CD14-positive monocyte (primary cell): ENCODE measurements at regions not wholly inside any gene's neighbourhood (a gene's known extent, or its start where the extent isn't known, plus 50 kb on each side); places are given as distances from the start of the nearest gene placed in this dataset.

ENCODE experiments used
- DNase-seq, 3 donors: peaks; one replicate each; pipeline ENCODE4 v3.0.0-alpha.2; 2011 to 2022
- H2AFZ ChIP-seq: 2 replicates; pipeline ENCODE4 v1.6.0; 2012; ENCODE audit warnings: mild to moderate bottlenecking, low read depth, low read length, inconsistent platforms; ENCODE audit not compliant: insufficient read depth, poor library complexity, severe bottlenecking
- H3K27ac ChIP-seq, 2 donors: 1 replicate in 1 of 2; 2 replicates in 1 of 2; pipeline ENCODE4 v1.5.1; 2012 to 2013; ENCODE audit warnings: low read length in 2 of 2, control low read depth in 1 of 2, inconsistent platforms in 1 of 2, low read depth in 1 of 2, mild to moderate bottlenecking in 1 of 2
- H3K27me3 ChIP-seq, 2 donors: one replicate each; pipeline versions ENCODE4 v1.6.0 to v1.6.1; 2011 to 2013; ENCODE audit warnings: low read length in 2 of 2; ENCODE audit not compliant: control insufficient read depth in 2 of 2, insufficient read depth in 2 of 2
- H3K36me3 ChIP-seq, 2 donors: replicated peaks in 1 of 2; 1 replicate in 1 of 2; 2 replicates in 1 of 2; pipeline versions ENCODE4 v1.5.1 to v1.6.1; 2012 to 2013; ENCODE audit warnings: low read length in 2 of 2, control low read depth in 1 of 2, inconsistent platforms in 1 of 2, mild to moderate bottlenecking in 1 of 2; ENCODE audit not compliant: insufficient read depth in 2 of 2, control insufficient read depth in 1 of 2
- H3K4me1 ChIP-seq, 2 donors: 1 replicate in 1 of 2; 2 replicates in 1 of 2; pipeline versions ENCODE4 v1.5.1 to v1.6.1; 2012 to 2013; ENCODE audit warnings: low read length in 2 of 2, control low read depth in 1 of 2, inconsistent platforms in 1 of 2, mild to moderate bottlenecking in 1 of 2, moderate library complexity in 1 of 2; ENCODE audit not compliant: insufficient read depth in 2 of 2, control insufficient read depth in 1 of 2
- H3K4me2 ChIP-seq: replicated peaks from 2 replicates; pipeline ENCODE3; 2012; ENCODE audit warnings: low read length, moderate library complexity, mild to moderate bottlenecking; ENCODE audit not compliant: poor library complexity, severe bottlenecking; ENCODE audit errors: extremely low read depth
- H3K4me3 ChIP-seq, 3 experiments: fragments of 200-600 bp in 1 of 3; sonication (generic) in 1 of 3; replicated peaks in 1 of 3; 1 replicate in 2 of 3; 2 replicates in 1 of 3; pipeline ENCODE4 v1.5.1; 2011 to 2013; ENCODE audit warnings: low read length in 3 of 3, mild to moderate bottlenecking in 3 of 3, control low read depth in 2 of 3, low read depth in 2 of 3, inconsistent platforms in 1 of 3, moderate library complexity in 1 of 3
- H3K79me2 ChIP-seq: 2 replicates; pipeline ENCODE4 v1.6.0; 2012; ENCODE audit warnings: mild to moderate bottlenecking, control low read depth, inconsistent platforms, low read length, moderate library complexity; ENCODE audit not compliant: insufficient read depth
- H3K9ac ChIP-seq: 2 replicates; pipeline ENCODE4 v1.6.0; 2017; ENCODE audit warnings: low read length, mild to moderate bottlenecking; ENCODE audit not compliant: insufficient read depth, poor library complexity, severe bottlenecking
- H3K9me3 ChIP-seq, 2 donors: replicated peaks in 1 of 2; 1 replicate in 1 of 2; 2 replicates in 1 of 2; pipeline versions ENCODE4 v1.5.1 to v1.6.1; 2012 to 2013; ENCODE audit warnings: low read length in 2 of 2, control low read depth in 1 of 2; ENCODE audit not compliant: control insufficient read depth in 1 of 2, insufficient read depth in 1 of 2
- H4K20me1 ChIP-seq: 2 replicates; pipeline ENCODE4 v1.6.0; 2012; ENCODE audit warnings: mild to moderate bottlenecking, low read length, control low read depth, moderate library complexity; ENCODE audit not compliant: insufficient read depth
- H3K27ac Mint-ChIP-seq, 7 donors: one replicate each; pipeline ENCODE4 v1.8.0; 2020; ENCODE audit warnings: mild to moderate bottlenecking in 7 of 7, mixed read lengths in 7 of 7, moderate library complexity in 6 of 7, inconsistent platforms in 2 of 7
- H3K27me3 Mint-ChIP-seq, 3 donors: one replicate each; pipeline ENCODE4 v1.8.0; 2021 to 2022; ENCODE audit warnings: low read depth in 3 of 3, mild to moderate bottlenecking in 3 of 3, mixed read lengths in 3 of 3, moderate library complexity in 3 of 3, inconsistent platforms in 1 of 3
- H3K36me3 Mint-ChIP-seq, 2 donors: one replicate each; pipeline ENCODE4 v1.8.0; 2020; ENCODE audit warnings: mixed read lengths in 2 of 2, inconsistent platforms in 1 of 2, mild to moderate bottlenecking in 1 of 2
- H3K4me1 Mint-ChIP-seq: one replicate; pipeline ENCODE4 v1.8.0; 2020; ENCODE audit warnings: mild to moderate bottlenecking, mixed read lengths
- H3K4me3 Mint-ChIP-seq, 2 donors: one replicate each; pipeline ENCODE4 v1.8.0; 2020; ENCODE audit warnings: mild to moderate bottlenecking in 2 of 2, mixed read lengths in 2 of 2, moderate library complexity in 1 of 2
- H3K9me3 Mint-ChIP-seq, 7 donors: one replicate each; pipeline ENCODE4 v1.8.0; 2020 to 2022; ENCODE audit warnings: mixed read lengths in 7 of 7, mild to moderate bottlenecking in 6 of 7, moderate library complexity in 6 of 7, inconsistent platforms in 2 of 7
- WGBS: methylation state at CpG from one replicate; pipeline ENCODE4 v1.1.5; 2013; ENCODE audit warnings: missing lambda C conversion rate; ENCODE audit not compliant: insufficient coverage; 5-methylcytosine and 5-hydroxymethylcytosine counted together
- intact Hi-C, 2 donors: fragments of 100-400 bp; cut with micrococcal nuclease; formaldehyde crosslinking; loops; one replicate each; pipeline versions ENCODE4 v1.15.0 to v1.15.1; 2023
- TF ChIP-seq, protein P1 (sequence below): fragments of 200-600 bp; IDR thresholded peaks from one replicate; pipeline ENCODE4 v1.8.0; 2022; ENCODE audit warnings: antibody characterized with exemption, mild to moderate bottlenecking

DNA sequence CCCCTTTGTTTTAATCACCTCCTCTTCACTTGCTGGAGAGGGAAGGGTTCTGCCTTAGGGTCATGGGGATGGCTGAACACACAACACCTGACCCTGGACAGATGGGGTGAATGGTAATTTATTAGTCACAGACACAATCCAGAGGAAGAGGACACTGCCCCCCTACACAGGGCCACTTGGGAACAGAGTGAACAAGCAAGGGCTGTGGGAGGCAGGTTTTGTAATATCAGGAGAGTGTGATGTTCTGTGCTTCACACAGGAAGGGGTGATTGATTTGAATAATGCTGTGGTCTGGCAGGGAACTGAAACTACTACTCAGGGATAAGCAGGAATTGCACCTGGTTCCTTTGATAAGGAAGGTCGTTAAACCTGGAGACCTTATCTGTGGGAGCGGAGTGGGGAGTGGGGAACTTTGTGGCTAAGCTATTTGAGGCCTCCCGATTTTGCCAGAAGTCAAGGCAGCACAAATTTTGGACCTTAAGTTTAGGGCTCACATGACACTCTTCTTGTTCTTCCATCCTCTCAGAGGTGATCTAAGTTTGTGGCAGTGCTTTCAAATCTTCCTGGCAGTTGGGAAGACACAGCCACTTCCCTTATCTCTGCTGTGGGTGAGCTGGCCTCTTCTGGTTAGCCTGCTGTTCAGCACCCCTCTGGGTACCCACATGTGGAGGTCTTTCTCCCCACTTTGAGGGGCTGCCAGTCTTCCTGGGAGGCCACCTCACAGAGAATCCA, 77.8 kb downstream of the CD164 start:
- Mint-ChIP-seq H3K27ac (peak overlapping the region in 5 of 7 donors; percentile 9 to 50 (median 46)), H3K36me3 (no peaks in the 10 kb centered on the region), H3K4me1 (peaks cover 39% of the 10 kb centered on the region), H3K27me3 (peaks cover 0 to 7% (median 0%) of the 10 kb centered on the region in 3 donors), H3K9me3 (no peaks in the 10 kb centered on the region), H3K4me3 (peak overlapping the region in 1 of 2 donors; percentile 4)
- Histone ChIP-seq H4K20me1 (no peaks in the 10 kb centered on the region), H3K4me1 (peaks cover 25 to 27% of the 10 kb centered on the region in 2 donors), H3K4me2 (no peak overlapping the region), H3K4me3 (no peak overlapping the region), H2AFZ (peak overlapping the region; percentile 42), H3K9me3 (no peaks in the 10 kb centered on the region), H3K36me3 (no peaks in the 10 kb centered on the region), H3K79me2 (no peaks in the 10 kb centered on the region), H3K9ac (peak overlapping the region; percentile 1), H3K27me3 (no peaks in the 10 kb centered on the region), H3K27ac (no peak overlapping the region)
- peak; percentile 10 to 25 (median 16) for DNase-seq
- intact Hi-C loops, result loop anchor here in 1 of 2 donors (5.0 kb wide), 1 partner anchor 67 kb away; no protein-coding TSS in a partner anchor
- TF ChIP-seq, protein P1, sequence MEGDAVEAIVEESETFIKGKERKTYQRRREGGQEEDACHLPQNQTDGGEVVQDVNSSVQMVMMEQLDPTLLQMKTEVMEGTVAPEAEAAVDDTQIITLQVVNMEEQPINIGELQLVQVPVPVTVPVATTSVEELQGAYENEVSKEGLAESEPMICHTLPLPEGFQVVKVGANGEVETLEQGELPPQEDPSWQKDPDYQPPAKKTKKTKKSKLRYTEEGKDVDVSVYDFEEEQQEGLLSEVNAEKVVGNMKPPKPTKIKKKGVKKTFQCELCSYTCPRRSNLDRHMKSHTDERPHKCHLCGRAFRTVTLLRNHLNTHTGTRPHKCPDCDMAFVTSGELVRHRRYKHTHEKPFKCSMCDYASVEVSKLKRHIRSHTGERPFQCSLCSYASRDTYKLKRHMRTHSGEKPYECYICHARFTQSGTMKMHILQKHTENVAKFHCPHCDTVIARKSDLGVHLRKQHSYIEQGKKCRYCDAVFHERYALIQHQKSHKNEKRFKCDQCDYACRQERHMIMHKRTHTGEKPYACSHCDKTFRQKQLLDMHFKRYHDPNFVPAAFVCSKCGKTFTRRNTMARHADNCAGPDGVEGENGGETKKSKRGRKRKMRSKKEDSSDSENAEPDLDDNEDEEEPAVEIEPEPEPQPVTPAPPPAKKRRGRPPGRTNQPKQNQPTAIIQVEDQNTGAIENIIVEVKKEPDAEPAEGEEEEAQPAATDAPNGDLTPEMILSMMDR, result no peak
- WGBS, result 0% methylated on average over 3 of the region's 3 CpGs

DNA sequence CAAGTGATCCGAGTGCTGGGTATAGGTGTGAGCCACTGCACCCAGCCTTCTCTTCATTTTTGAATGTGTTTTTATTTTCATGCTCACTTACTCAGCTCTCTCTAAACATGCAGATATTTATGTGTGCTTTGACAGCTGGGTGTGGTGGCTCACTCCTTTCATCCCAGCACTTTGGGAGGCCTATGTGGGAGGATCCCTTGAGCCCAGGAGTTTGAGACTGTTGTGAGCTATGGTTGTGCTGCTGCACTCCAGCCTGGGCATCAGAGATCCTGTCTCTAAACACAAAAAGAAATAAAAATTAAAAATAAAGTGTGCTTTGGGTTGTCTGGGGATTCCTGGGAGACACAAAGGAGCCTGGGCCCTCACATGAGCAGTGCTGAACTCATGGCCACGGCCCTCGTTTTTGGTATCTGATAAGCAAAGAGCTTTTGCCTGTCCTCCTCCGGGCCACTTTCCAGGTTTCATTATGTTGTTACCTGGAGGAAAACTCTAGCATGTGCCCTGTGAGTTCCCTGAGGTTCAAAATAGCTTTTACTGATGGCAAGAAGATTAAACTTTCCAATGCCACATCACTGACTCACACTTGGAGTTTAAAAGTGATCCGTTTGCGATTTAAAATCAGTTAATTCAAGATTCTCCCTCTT, 78.5 kb downstream of the CD164 start:
- H2AFZ ChIP-seq, result peak overlapping the region; percentile 42
- peak overlapping the region in 1 of 2 donors; percentile 4 for H3K4me3 Mint-ChIP-seq
- intact Hi-C loops, result loop anchor here in 1 of 2 donors (5.0 kb wide), 1 partner anchor 66 kb away; no protein-coding TSS in a partner anchor

More for the DNA sequence above, 78.5 kb downstream of the CD164 start:
- H3K9me3 ChIP-seq, result no peaks in the 10 kb centered on the region
- Mint-ChIP-seq H3K27ac (peak overlapping the region in 5 of 7 donors; percentile 9 to 58 (median 46)), H3K27me3 (peaks cover 0 to 4% (median 0%) of the 10 kb centered on the region in 3 donors), H3K4me1 (peaks cover 45% of the 10 kb centered on the region), H3K36me3 (no peaks in the 10 kb centered on the region), H3K9me3 (no peaks in the 10 kb centered on the region)
- no peak overlapping the region for H3K4me3 ChIP-seq
- no peaks in the 10 kb centered on the region for H3K36me3 ChIP-seq
- no peaks in the 10 kb centered on the region for H4K20me1 ChIP-seq
- WGBS, result 8% methylated on average over 2 of the region's 6 CpGs
- H3K4me2 ChIP-seq, result no peak overlapping the region
- H3K27me3 ChIP-seq, result no peaks in the 10 kb centered on the region
- peaks cover 28 to 30% of the 10 kb centered on the region in 2 donors for H3K4me1 ChIP-seq
- H3K79me2 ChIP-seq, result no peaks in the 10 kb centered on the region
- no peak overlapping the region for H3K27ac ChIP-seq
- peak overlapping the region; percentile 1 for H3K9ac ChIP-seq
- no peak for DNase-seq
- TF ChIP-seq, protein P1, result no peak
